GM11168 (cell line): ENCODE measurements at regions not wholly inside any gene's neighbourhood (a gene's known extent, or its start where the extent isn't known, plus 50 kb on each side); places are given as distances from the start of the nearest gene placed in this dataset.

Experiments used
- in situ Hi-C: fragments of 300-500 bp; cut with MboI; formaldehyde crosslinking; loops from one replicate; pipeline ENCODE4 v1.12.0; 2022; ENCODE audit warnings: low sequenced_read_pairs; ENCODE audit not compliant: unreplicated experiment

GRCh38 chr5:54632131-54632701, 114.7 kb downstream of the SNX18 start:
- in situ Hi-C loops: no loop called here

DNA sequence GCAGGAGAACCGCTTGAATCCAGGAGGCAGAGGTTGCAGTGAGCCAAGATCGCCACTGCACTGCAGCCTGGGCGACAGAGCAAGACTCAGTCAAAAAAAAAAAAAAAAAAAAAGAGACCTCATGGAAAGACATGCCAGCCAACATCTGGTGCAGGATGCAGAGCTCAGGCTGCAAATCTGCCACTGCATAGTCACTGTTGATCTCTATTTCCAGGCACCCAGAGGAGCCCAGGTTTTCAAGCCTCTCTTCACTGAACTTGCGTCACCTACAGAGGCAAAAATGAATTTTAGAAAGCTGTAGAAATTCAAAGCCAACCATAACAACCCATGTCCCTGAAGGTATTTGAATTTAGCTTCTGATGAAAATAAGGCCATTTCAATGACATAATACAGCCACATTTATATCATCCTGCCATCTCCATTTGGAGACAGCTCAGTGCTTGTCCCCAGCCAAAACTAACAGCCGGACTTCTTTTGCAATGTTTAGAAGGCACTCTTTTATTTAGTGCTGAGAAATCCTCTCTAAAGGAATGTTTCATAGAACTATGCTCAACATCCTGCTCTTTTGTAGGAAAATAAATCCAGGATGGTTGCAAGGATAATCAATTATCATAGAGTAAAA, 113.3 kb downstream of the SNX18 start:
- in situ Hi-C loops: no loop called here

GRCh38 chr5:54629115-54629514, 111.6 kb downstream of the SNX18 start:
- in situ Hi-C loops: no loop called here

DNA sequence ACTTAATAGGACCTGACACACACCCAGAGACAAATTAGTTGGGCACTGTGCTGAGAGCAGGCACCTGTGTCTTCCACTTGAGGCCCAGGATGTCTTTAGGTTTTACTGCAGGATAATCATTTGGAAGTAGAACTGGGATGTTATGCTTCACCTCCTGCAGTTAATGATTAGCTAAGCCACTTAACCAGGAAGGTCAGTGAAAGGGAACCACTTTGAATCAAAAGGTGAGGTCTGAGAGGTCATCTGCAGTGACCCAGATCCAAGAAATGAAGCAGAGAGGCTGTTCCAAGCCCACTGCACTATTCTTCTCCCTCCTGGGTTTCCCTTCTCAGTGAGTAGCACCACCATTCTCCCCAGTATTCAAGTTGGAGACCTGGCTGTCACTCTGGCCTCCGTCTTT, 110.5 kb downstream of the SNX18 start:
- in situ Hi-C loops: no loop called here

GRCh38 chr5:54626407-54626806, 108.8 kb downstream of the SNX18 start:
- in situ Hi-C loops: no loop called here

- in situ Hi-C loops: no loop called here
Measured at GRCh38 chr5:54624805-54625568, 107.4 kb downstream of the SNX18 start.

DNA sequence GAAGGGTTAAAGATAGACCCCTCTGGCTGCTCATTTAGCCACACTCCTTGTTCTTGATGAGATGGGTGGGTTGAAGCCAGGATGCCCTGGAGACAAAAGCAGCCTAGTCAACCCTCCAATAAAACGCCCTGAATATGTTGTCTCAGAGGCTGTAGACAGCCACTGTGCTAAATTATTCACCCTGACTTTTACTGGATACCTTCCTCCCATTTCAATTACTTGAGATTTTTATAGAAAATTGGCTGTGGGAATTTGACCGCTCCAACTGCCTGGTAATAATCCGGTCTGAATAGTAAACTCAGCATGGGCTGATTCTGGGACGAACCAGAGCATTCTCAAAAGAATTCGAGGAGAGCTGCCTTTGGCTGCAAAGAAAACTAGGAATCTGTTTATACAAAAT, 104.2 kb downstream of the SNX18 start:
- in situ Hi-C loops: no loop called here

DNA sequence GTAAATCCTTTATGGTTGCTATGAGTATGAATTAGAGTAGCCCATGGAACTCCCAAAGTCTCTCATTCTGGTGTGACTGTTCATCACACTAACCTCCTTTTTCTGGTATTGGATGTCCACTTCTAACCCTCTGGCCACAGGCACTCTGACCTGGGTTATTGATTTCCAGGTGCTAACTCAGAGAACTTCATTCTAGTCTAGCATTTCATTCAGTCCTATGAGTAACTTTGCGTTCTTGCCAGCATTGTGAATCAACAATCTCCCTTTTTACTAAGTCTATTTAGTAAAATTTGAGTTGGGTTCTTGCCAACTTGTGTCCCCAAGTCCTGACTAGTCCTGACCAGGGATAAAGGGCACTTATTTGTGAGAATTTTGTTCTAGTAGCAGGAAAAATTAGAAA, 103.5 kb downstream of the SNX18 start:
- in situ Hi-C loops: no loop called here

DNA sequence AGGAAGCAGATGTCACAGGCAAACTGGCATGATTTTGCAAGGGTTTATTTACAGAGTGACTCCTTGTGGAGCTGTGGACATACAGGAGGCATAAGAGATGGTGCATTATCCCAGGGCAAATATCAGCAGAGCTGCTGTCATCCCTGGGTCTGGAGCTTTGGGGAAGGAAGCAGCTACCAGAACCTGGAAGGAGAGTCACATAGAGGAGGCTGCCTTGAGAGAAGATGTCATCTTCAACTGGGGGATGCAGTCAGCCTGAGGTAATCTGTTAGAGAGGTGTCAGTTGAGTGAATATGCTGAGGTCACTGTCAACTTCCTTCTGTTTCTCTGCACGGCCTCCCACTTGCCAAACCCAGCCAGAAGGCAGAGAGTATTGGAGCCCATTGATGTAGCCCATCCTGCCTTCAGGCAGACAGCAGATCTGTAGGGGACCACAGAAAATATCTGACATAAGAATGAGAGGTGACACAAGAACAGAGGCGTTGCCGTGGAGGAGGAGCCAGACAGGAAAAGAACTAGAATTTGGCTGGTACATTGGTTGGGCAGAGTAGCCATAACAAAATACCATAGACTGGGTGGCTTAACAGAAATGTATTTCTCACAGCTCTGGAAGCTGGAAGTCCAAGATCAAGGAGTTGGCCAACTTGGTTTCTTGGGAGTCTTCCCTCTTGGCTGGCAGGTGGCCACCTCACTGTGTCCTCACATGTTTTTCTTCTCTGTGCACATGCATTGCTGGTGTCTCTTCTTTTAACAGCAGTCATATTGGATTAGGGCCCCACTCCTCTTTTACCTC, 102.8 kb downstream of the SNX18 start:
- in situ Hi-C loops: no loop called here

DNA sequence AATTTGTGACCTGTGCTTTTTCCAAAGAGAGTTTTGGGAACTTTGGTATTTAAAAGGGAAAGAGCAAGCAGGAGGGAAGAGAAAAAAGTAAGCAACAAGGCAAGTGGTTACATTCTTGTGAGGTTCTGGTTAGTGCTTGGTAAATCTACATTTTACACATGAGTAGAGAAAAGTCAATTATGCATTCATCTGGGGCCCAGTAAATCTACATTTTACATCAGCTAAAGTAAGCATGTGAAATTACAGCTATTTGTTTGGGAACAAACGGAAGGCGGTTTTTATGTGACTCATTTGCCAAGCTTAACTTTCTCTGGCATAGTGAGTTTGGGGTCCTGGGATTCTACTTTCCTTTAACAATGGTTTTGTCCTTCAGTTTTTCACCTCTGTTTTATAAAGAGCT, 102.2 kb downstream of the SNX18 start:
- in situ Hi-C loops: no loop called here

DNA sequence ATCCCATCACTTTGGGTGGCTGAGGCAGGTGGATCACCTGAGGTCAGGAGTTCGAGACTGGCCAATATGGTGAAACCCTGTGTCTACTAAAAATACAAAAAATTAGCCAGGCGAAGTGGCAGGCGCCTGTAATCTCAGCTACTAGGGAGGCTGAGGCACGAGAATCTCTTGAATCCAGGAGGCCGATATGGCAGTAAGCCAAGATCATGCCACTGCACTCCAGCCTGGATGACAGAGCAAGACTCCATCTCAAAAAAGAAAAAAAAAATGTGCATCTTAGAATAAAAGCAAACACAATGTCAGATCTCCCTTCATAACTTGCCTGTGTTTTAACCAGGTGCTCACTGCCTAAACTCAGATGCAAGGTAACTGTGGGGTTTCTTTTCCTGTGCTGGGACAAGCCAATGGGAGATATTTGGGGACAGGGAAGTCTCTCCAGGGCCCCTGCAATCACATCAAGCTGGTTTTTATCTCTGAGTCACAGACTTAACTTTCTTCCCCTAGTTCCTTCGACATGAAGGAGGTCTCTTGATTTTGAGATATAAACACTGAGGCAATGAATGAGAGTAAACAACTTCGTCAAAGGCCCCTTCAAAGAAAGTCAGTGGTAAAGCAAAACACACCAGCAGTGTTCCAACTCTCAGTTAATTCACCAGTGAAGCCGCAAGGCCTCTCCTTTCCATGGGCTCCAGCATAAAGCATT, 99.1 kb downstream of the SNX18 start:
- in situ Hi-C loops: no loop called here

DNA sequence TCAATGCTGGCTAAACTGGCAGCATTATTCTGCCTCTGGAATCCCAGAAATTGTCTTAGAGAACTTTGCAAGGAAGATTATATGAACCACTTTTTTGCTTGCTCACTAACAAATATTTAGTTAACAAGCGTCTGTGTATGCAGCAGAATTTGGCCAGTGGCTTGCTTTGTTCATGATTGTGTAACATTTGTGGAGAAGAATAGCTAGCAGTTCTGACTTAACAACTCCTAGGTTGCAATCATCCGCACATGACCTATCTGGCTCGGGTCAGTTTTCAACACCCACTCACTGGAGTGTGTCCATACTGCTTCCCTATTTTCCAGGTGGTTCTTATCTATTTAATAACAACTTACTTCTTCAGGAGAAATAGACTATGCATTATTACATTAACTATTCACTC, 98.5 kb downstream of the SNX18 start:
- in situ Hi-C loops: no loop called here

- in situ Hi-C loops: no loop called here
Measured at GRCh38 chr5:54615381-54615780, 97.8 kb downstream of the SNX18 start.

DNA sequence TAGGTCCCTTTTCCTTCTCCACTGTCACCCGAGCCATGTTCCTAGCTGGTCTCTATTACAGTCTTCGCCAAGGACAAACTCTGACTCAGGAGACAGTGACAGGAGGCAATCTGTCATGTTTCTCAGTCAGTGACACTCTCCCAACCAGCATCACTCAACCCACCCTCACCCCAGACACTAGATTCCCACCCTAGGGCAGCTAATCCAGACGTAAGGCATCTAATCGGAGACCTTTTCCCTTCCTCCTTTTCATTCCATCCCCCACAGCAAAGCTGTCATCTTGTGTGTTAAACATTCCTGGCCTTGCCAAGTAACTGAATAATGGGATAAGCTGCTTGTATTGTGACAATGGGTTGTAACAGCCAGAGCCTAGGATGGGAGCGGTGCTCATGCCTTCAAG, 95.2 kb downstream of the SNX18 start:
- in situ Hi-C loops: no loop called here

DNA sequence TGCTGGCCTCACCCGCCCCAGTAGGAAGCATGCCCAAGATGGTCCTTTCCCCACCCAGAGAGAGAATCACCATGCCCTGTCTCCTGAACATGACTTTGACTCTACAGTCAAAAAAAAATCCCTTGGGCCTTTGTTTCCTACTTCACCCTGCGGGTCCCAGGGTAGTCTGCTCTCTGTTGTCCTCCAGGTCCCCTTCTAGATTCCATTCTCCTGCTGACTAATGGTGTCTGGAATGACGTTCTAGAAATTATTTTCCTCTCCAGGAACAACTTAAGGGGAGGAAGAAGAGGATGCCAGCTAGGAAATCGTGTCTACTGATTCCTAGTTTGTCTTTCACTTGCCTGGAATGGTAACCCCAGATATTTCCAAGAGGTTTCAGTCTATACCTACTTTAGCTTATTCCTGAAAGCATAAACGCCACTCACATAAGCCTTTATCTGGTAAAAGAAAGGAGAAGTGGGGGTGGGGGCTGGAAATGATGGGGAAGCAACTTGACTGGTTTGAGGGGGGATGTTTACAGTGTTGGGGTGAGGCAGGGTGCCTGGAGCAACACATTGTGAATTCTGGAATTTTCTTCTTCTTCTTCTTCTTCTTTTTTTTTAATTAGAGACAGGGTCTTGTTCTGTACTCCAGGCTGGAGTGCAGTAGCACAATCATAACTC, 93.9 kb downstream of the SNX18 start:
- in situ Hi-C loops: no loop called here

- in situ Hi-C loops: no loop called here
Measured at GRCh38 chr5:54610197-54610944, 92.8 kb downstream of the SNX18 start.

GRCh38 chr5:54608423-54609085, 91.0 kb downstream of the SNX18 start:
- in situ Hi-C loops: no loop called here

- in situ Hi-C loops: no loop called here
Measured at GRCh38 chr5:54607006-54607405, 89.4 kb downstream of the SNX18 start.

GRCh38 chr5:54603372-54603771, 85.8 kb downstream of the SNX18 start:
- in situ Hi-C loops: no loop called here
